A673 (cell line): ENCODE measurements at regions not wholly inside any gene's neighbourhood (a gene's known extent, or its start where the extent isn't known, plus 50 kb on each side); places are given as distances from the start of the nearest gene placed in this dataset.

ENCODE experiments used
- BruUV-seq: library from RNA; stranded (reverse); fragments of 400-500 nt; replicated peaks from 2 replicates; lab custom pipeline; 2021; lab: Mats Ljungman, UMichigan
- CTCF ChIA-PET: fragments of 300-600 bp; sonication (Branson Sonifier 250); formaldehyde crosslinking; loops from one replicate; lab custom pipeline; 2022; ENCODE audit warnings: antibody characterized with exemption; lab: Charles Lee
- POLR2A ChIA-PET: fragments of 300-600 bp; sonication (Branson Sonifier 250); formaldehyde crosslinking; loops from one replicate; lab custom pipeline; 2022; ENCODE audit warnings: antibody characterized with exemption; ENCODE audit not compliant: low non-redundant PET; lab: Charles Lee
- DNase-seq: peaks from one replicate; pipeline ENCODE4 v3.0.0-alpha.2; 2015; ENCODE audit warnings: low spot score
- H3K27ac ChIP-seq: fragments of 200-600 bp; sonication (generic); 2 replicates; pipeline ENCODE4 v1.5.1; 2016; ENCODE audit warnings: mixed run types, low read depth, mild to moderate bottlenecking, mixed read lengths, antibody characterized with exemption, low read length; ENCODE audit not compliant: poor library complexity, severe bottlenecking
- H3K27me3 ChIP-seq: fragments of 200-600 bp; sonication (generic); replicated peaks from 2 replicates; pipeline ENCODE4 v1.6.1; 2017; ENCODE audit warnings: mixed run types, low read depth, mild to moderate bottlenecking, mixed read lengths, antibody characterized with exemption, low read length; ENCODE audit not compliant: insufficient read depth, poor library complexity
- H3K36me3 ChIP-seq: fragments of 200-600 bp; sonication (generic); 2 replicates; pipeline ENCODE4 v1.6.1; 2016; ENCODE audit warnings: mixed run types, mild to moderate bottlenecking, mixed read lengths, antibody characterized with exemption, low read length; ENCODE audit not compliant: insufficient read depth, poor library complexity, severe bottlenecking
- H3K4me1 ChIP-seq: fragments of 200-600 bp; sonication (generic); 2 replicates; pipeline ENCODE4 v1.6.1; 2017; ENCODE audit warnings: mixed run types, mild to moderate bottlenecking, mixed read lengths, antibody characterized with exemption, low read length; ENCODE audit not compliant: insufficient read depth, poor library complexity, severe bottlenecking
- H3K4me3 ChIP-seq: fragments of 200-600 bp; sonication (generic); 2 replicates; pipeline ENCODE4 v1.5.1; 2016; ENCODE audit warnings: low read depth, mixed run types, mild to moderate bottlenecking, mixed read lengths, low read length; ENCODE audit not compliant: poor library complexity, severe bottlenecking
- H3K9me3 ChIP-seq: fragments of 200-600 bp; sonication (generic); 2 replicates; pipeline ENCODE4 v1.6.1; 2016; ENCODE audit warnings: mixed run types, low read depth, mild to moderate bottlenecking, mixed read lengths, antibody characterized with exemption, low read length; ENCODE audit not compliant: poor library complexity, severe bottlenecking
- EZH2 ChIP-seq: fragments of 200-600 bp; sonication (generic); IDR thresholded peaks from 2 replicates; pipeline ENCODE4 v1.6.1; 2017; ENCODE audit warnings: borderline replicate concordance, low read depth, mild to moderate bottlenecking, mixed read lengths, antibody characterized with exemption, low read length; ENCODE audit not compliant: poor library complexity, severe bottlenecking
- intact Hi-C: fragments of 100-400 bp; cut with micrococcal nuclease; formaldehyde crosslinking; loops from one replicate; pipeline ENCODE4 v1.10.0; 2022; ENCODE audit not compliant: unreplicated experiment
- TF ChIP-seq, protein P1 (sequence below): fragments of 300-800, 200-600 bp; sonication (generic); conservative IDR thresholded peaks from 2 replicates; pipeline ENCODE4 v1.5.1; 2017; ENCODE audit warnings: low read depth, mild to moderate bottlenecking, antibody characterized with exemption, low read length, moderate library complexity, mixed read lengths

- Histone ChIP-seq H3K4me1 (no peaks in the 10 kb centered on the region), H3K27me3 (no peaks in the 10 kb centered on the region), H3K36me3 (no peaks in the 10 kb centered on the region), H3K27ac (no peak overlapping the region), H3K9me3 (peaks cover 7% of the 10 kb centered on the region), H3K4me3 (no peak overlapping the region)
- BruUV-seq: no TSS peak
- TF ChIP-seq, protein P1, sequence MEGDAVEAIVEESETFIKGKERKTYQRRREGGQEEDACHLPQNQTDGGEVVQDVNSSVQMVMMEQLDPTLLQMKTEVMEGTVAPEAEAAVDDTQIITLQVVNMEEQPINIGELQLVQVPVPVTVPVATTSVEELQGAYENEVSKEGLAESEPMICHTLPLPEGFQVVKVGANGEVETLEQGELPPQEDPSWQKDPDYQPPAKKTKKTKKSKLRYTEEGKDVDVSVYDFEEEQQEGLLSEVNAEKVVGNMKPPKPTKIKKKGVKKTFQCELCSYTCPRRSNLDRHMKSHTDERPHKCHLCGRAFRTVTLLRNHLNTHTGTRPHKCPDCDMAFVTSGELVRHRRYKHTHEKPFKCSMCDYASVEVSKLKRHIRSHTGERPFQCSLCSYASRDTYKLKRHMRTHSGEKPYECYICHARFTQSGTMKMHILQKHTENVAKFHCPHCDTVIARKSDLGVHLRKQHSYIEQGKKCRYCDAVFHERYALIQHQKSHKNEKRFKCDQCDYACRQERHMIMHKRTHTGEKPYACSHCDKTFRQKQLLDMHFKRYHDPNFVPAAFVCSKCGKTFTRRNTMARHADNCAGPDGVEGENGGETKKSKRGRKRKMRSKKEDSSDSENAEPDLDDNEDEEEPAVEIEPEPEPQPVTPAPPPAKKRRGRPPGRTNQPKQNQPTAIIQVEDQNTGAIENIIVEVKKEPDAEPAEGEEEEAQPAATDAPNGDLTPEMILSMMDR: no peak
- TF ChIP-seq EZH2: no peak
- ChIA-PET CTCF (no interaction called here), POLR2A (no interaction called here)
- intact Hi-C loops: no loop called here
- DNase-seq: no peak
Measured at GRCh38 chr18:10044054-10044453, 130.2 kb downstream of the VAPA start.

DNA sequence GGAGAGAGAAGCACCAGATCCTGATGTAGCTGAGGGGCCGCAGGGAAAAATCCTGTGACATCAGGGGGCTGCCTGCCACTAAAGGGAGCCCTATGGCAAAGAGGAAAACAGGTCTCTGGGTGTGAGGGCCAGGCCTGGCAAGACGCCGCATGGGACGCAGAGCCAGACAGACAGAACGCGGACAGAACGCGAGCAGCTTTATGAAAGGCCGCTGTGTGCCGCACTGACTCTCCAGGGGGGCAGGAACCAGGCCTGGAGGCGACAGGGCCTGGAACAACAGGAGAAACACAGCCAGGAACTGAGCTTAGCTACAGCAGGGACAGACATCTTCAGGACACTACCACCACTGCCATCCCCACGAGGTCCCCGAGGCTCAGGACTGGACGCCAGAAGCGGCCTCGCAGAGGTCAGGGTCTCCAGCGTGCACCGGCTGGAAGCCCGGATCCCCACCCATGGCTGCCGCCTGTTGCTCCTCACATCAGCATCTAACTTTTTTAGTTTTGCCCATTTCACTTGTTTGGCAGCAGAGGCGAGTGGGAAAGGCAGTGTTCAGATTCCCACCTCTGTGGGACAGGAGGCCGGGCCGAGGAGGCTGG, 131.6 kb downstream of the VAPA start:
- ChIA-PET CTCF (no interaction called here), POLR2A (no interaction called here)
- DNase-seq: no peak
- intact Hi-C loops: no loop called here
- Histone ChIP-seq H3K4me1 (no peaks in the 10 kb centered on the region), H3K27me3 (no peaks in the 10 kb centered on the region), H3K4me3 (no peak overlapping the region), H3K27ac (no peak overlapping the region), H3K9me3 (peaks cover 7% of the 10 kb centered on the region), H3K36me3 (no peaks in the 10 kb centered on the region)
- no TSS peak for BruUV-seq
- TF ChIP-seq, protein P1: no peak
- no peak for TF ChIP-seq EZH2

DNA sequence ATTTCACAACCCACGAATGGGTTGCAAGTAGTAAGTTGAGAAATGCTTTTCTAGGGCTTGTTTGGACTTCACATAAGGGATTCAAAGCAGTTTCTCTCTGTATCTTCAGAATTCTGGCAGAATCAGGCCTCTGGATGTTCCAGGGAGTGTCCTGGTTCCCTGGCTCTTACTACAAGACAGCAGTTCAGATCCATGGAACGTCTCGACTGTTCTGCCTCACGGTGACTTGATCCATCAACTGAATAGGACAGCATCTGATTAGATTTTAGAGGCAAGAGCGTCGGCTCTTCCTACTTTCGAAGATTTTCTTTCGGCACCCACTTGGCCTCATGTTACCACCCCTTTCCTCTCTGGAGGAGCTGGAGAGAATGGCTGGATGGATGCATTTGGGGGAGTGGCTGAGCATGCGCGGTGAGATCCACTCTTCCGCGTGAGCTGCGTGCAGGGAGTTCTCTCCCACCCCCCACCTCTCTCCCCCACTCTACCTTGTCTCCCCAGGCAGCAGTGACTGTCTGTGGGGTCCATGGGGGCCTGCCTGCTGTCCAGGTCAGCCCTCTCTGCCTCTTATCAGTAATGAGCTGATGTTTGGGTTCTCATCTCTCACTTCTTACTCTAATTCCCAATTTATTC, 132.5 kb downstream of the VAPA start:
- Histone ChIP-seq H3K36me3 (no peaks in the 10 kb centered on the region), H3K27ac (no peak overlapping the region), H3K27me3 (no peaks in the 10 kb centered on the region), H3K4me3 (no peak overlapping the region), H3K9me3 (peaks cover 5% of the 10 kb centered on the region), H3K4me1 (no peaks in the 10 kb centered on the region)
- intact Hi-C loops: no loop called here
- TF ChIP-seq EZH2: no peak
- TF ChIP-seq, protein P1: no peak
- POLR2A ChIA-PET: no interaction called here
- CTCF ChIA-PET: no interaction called here
- no TSS peak for BruUV-seq
- no peak for DNase-seq
